A673 (cell line): ENCODE measurements at regions not wholly inside any gene's neighbourhood (a gene's known extent, or its start where the extent isn't known, plus 50 kb on each side); places are given as distances from the start of the nearest gene placed in this dataset.

Experiments
- CTCF ChIP-seq: fragments of 300-800, 200-600 bp; sonication (generic); conservative IDR thresholded peaks from 2 replicates; pipeline ENCODE4 v1.5.1; 2017; ENCODE audit warnings: low read depth, mild to moderate bottlenecking, antibody characterized with exemption, low read length, moderate library complexity, mixed read lengths
- EZH2 ChIP-seq: fragments of 200-600 bp; sonication (generic); IDR thresholded peaks from 2 replicates; pipeline ENCODE4 v1.6.1; 2017; ENCODE audit warnings: borderline replicate concordance, low read depth, mild to moderate bottlenecking, mixed read lengths, antibody characterized with exemption, low read length; ENCODE audit not compliant: poor library complexity, severe bottlenecking

GRCh38 chr15:93469994-93470393, 381.0 kb upstream of the RGMA start:
- TF ChIP-seq CTCF (no peak), EZH2 (no peak)
